Uterus (tissue), 2 donors: ENCODE measurements at regions not wholly inside any gene's neighbourhood (a gene's known extent, or its start where the extent isn't known, plus 50 kb on each side); places are given as distances from the start of the nearest gene placed in this dataset.

ENCODE experiments used
- CTCF ChIP-seq, 4 experiments: fragments of 200-600 bp in 2 of 4; fragments of 450-650 bp in 2 of 4; sonication (generic) in 2 of 4; IDR thresholded peaks; one replicate each; pipeline ENCODE4 v1.5.1; 2016 to 2019; ENCODE audit warnings: antibody characterized with exemption in 4 of 4, mild to moderate bottlenecking in 2 of 4, moderate library complexity in 1 of 4
- POLR2A ChIP-seq, 2 donors: fragments of 450-650 bp; IDR thresholded peaks; one replicate each; pipeline ENCODE4 v1.6.1; 2016; ENCODE audit warnings: antibody characterized with exemption in 2 of 2, mild to moderate bottlenecking in 1 of 2, moderate library complexity in 1 of 2

- TF ChIP-seq CTCF (IDR thresholded peaks at IDR 0.05) (no peak), POLR2A (IDR thresholded peaks at IDR 0.05) (no peak)
Observed at GRCh38 chr1:239185245-239185619, 201.1 kb upstream of the CHRM3 start.
